Loucy (cell line): ENCODE measurements at regions not wholly inside any gene's neighbourhood (a gene's known extent, or its start where the extent isn't known, plus 50 kb on each side); places are given as distances from the start of the nearest gene placed in this dataset.
"Not testable (repeated sequence)": the region's sequence is repeated elsewhere in the genome, so short reads cannot be mapped to it uniquely, and the experiment has no call there.

ENCODE experiments used
- H2AFZ ChIP-seq: fragments of 200-600 bp; sonication (generic); 2 replicates; pipeline ENCODE4 v1.6.0; 2016; ENCODE audit warnings: antibody characterized with exemption, mild to moderate bottlenecking, low read length, moderate library complexity
- H3F3A ChIP-seq: fragments of 200-600 bp; 2 replicates; pipeline ENCODE4 v1.6.0; 2016; ENCODE audit warnings: antibody characterized with exemption, low read depth, mild to moderate bottlenecking
- H3K27me3 ChIP-seq: fragments of 200-600 bp; sonication (generic); 2 replicates; pipeline ENCODE4 v1.6.1; 2014; ENCODE audit warnings: low read length, mild to moderate bottlenecking; ENCODE audit not compliant: insufficient read depth, poor library complexity, severe bottlenecking
- H3K36me3 ChIP-seq: fragments of 200-600 bp; sonication (generic); 2 replicates; pipeline ENCODE4 v1.6.1; 2016; ENCODE audit warnings: low read length; ENCODE audit not compliant: insufficient read depth
- H3K4me1 ChIP-seq: fragments of 200-600 bp; sonication (generic); 2 replicates; pipeline ENCODE4 v1.5.1; 2014; ENCODE audit warnings: low read length, mild to moderate bottlenecking; ENCODE audit not compliant: insufficient read depth, poor library complexity, severe bottlenecking
- H3K4me2 ChIP-seq: fragments of 200-600 bp; sonication (generic); 2 replicates; pipeline ENCODE4 v1.6.0; 2014; ENCODE audit warnings: antibody characterized with exemption, low read length, low read depth, mild to moderate bottlenecking; ENCODE audit not compliant: poor library complexity, severe bottlenecking
- H3K4me3 ChIP-seq: fragments of 200-600 bp; sonication (generic); 2 replicates; pipeline ENCODE4 v1.5.1; 2014; ENCODE audit warnings: low read length, mild to moderate bottlenecking, mixed read lengths; ENCODE audit not compliant: poor library complexity, severe bottlenecking
- H3K79me2 ChIP-seq: fragments of 200-600 bp; sonication (generic); 2 replicates; pipeline ENCODE4 v1.6.1; 2014; ENCODE audit warnings: low read length; ENCODE audit not compliant: insufficient read depth
- H3K9ac ChIP-seq: fragments of 200-600 bp; sonication (generic); 2 replicates; pipeline ENCODE4 v1.6.0; 2014; ENCODE audit warnings: mild to moderate bottlenecking, low read depth, low read length, moderate library complexity; ENCODE audit not compliant: poor library complexity, severe bottlenecking
- H3K9me2 ChIP-seq: fragments of 200-600 bp; sonication (generic); replicated peaks from 2 replicates; pipeline ENCODE4 v1.6.1; 2016; ENCODE audit warnings: low read depth, low read length, mixed read lengths
- H3K9me3 ChIP-seq: fragments of 200-600 bp; sonication (generic); 2 replicates; pipeline ENCODE4 v1.6.1; 2014; ENCODE audit warnings: mild to moderate bottlenecking, antibody characterized with exemption, low read length, low read depth; ENCODE audit not compliant: insufficient read depth
- H4K20me1 ChIP-seq: fragments of 200-600 bp; sonication (generic); 2 replicates; pipeline ENCODE4 v1.6.0; 2014; ENCODE audit warnings: antibody characterized with exemption, low read length, mild to moderate bottlenecking; ENCODE audit not compliant: insufficient read depth, poor library complexity, severe bottlenecking
- EZH2phosphoT487 ChIP-seq: fragments of 200-600 bp; IDR thresholded peaks from 2 replicates; pipeline ENCODE4 v1.6.1; 2018; ENCODE audit warnings: antibody characterized with exemption, mild to moderate bottlenecking, moderate library complexity, borderline replicate concordance
- TF ChIP-seq, protein P1 (sequence below): fragments of 200-600 bp; sonication (generic); conservative IDR thresholded peaks from 2 replicates; pipeline ENCODE4 v1.5.1; 2014; ENCODE audit warnings: mild to moderate bottlenecking, antibody characterized with exemption, low read length

DNA sequence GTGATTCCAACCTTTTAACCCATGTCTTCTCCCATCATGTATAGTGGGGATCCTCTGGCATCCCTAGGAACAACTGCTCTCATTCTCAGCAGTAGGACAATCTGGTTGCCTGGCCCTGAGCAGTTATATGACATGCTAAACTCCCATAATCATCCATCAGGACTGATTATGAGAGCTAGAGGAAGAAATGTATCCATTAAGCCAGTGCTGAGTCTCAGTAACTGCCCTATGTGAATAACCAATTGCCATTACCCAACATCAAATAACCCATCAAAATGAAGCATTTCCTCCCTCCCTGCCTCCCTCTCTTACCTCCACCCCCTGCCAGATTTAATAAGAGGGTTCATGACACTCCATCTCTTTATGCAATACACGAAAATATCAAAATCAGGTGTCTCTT is 277.6 kb downstream of the NXPE2 start:
- H3K9ac ChIP-seq = no peak overlapping the region
- no peaks in the 10 kb centered on the region for H3K36me3 ChIP-seq
- H3K9me2 ChIP-seq = no peaks in the 10 kb centered on the region
- H3K4me1 ChIP-seq = no peaks in the 10 kb centered on the region
- no peaks in the 10 kb centered on the region for H3K9me3 ChIP-seq
- H3K4me3 ChIP-seq = no peak overlapping the region
- H4K20me1 ChIP-seq = no peaks in the 10 kb centered on the region
- H3K27me3 ChIP-seq = no peaks in the 10 kb centered on the region
- no peaks in the 10 kb centered on the region for H3F3A ChIP-seq
- H3K4me2 ChIP-seq = no peak overlapping the region
- no peaks in the 10 kb centered on the region for H3K79me2 ChIP-seq
- no peak overlapping the region for H2AFZ ChIP-seq
- TF ChIP-seq, protein P1, sequence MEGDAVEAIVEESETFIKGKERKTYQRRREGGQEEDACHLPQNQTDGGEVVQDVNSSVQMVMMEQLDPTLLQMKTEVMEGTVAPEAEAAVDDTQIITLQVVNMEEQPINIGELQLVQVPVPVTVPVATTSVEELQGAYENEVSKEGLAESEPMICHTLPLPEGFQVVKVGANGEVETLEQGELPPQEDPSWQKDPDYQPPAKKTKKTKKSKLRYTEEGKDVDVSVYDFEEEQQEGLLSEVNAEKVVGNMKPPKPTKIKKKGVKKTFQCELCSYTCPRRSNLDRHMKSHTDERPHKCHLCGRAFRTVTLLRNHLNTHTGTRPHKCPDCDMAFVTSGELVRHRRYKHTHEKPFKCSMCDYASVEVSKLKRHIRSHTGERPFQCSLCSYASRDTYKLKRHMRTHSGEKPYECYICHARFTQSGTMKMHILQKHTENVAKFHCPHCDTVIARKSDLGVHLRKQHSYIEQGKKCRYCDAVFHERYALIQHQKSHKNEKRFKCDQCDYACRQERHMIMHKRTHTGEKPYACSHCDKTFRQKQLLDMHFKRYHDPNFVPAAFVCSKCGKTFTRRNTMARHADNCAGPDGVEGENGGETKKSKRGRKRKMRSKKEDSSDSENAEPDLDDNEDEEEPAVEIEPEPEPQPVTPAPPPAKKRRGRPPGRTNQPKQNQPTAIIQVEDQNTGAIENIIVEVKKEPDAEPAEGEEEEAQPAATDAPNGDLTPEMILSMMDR = no peak
- TF ChIP-seq EZH2phosphoT487 = no peak

DNA sequence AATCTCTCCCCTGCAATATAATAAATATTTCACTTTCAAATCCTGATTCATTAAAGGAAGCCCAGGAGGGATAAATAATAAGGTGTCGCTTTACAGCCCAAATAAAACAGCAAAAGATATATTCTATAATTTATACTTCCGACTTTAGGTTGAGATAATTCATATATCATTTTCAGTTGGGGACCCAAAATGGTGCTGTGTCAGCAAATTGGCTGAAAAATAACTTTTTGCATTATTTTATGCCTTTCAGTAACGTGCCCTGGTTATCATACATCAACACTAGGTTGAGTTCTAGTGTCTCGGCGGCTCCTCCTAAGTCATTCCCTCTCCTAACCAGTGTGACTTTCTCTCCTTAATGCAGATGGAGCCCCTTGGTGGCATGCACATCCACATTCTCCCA is 278.2 kb downstream of the NXPE2 start:
- Histone ChIP-seq H3F3A (no peaks in the 10 kb centered on the region), H2AFZ (no peak overlapping the region), H3K36me3 (no peaks in the 10 kb centered on the region), H3K4me3 (no peak overlapping the region), H3K9me2 (no peaks in the 10 kb centered on the region), H3K27me3 (no peaks in the 10 kb centered on the region), H3K9me3 (no peaks in the 10 kb centered on the region), H3K4me1 (no peaks in the 10 kb centered on the region), H4K20me1 (no peaks in the 10 kb centered on the region), H3K79me2 (no peaks in the 10 kb centered on the region), H3K4me2 (no peak overlapping the region), H3K9ac (no peak overlapping the region)
- no peak for TF ChIP-seq EZH2phosphoT487
- TF ChIP-seq, protein P1 = no peak

DNA sequence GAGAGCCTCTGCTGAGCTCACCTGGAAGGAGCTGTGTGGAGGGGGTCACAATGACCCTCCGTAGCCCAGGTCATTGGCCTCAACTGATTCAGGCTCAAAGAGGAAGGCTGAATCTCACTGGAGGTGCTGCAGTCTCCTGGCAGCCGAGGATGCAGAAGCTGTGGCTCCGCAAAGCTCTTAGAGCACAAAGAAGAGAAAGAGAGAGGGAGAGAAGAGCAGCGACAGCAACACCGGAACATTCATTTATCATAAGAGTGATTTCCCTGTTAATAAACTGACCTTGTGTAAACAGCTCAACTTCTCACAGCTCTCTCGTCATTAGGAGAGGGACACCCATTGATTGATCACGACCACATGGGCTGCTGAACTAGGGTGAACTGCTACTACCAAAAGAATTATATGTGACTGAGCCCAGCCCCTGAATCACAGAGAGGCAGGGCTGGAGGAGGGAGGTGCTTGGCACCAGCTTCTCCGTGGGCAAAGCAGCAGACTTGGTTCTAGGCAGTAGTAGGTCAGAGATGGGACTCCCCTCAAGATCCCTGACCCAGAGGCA is 281.7 kb downstream of the NXPE2 start:
- no peaks in the 10 kb centered on the region for H3K27me3 ChIP-seq
- no peak for TF ChIP-seq EZH2phosphoT487
- TF ChIP-seq, protein P1 = no peak
- H3F3A ChIP-seq = no peaks in the 10 kb centered on the region
- no peaks in the 10 kb centered on the region for H3K9me3 ChIP-seq
- H2AFZ ChIP-seq = no peak overlapping the region
- no peaks in the 10 kb centered on the region for H4K20me1 ChIP-seq
- no peak overlapping the region for H3K4me2 ChIP-seq
- H3K79me2 ChIP-seq = no peaks in the 10 kb centered on the region
- no peak overlapping the region for H3K9ac ChIP-seq
- no peak overlapping the region for H3K4me3 ChIP-seq
- no peaks in the 10 kb centered on the region for H3K9me2 ChIP-seq
- H3K4me1 ChIP-seq = no peaks in the 10 kb centered on the region
- no peaks in the 10 kb centered on the region for H3K36me3 ChIP-seq

DNA sequence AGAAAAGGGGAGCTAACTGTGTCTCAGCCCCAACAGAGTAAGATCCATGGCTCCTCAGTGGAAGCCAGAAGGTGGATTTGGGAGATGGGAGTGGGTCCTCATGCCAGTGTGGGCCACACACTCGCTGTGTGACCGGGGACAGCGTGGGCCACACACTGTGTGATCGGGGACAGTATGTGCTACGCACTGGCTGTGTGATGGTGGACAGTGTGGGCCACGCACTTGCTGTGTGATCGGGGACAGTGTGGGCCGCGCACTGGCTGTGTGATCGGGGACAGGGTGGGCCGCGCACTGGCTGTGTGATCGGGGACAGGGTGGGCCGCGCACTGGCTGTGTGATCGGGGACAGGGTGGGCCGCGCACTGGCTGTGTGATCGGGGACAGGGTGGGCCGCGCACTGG is 282.5 kb downstream of the NXPE2 start:
- H3K9me3 ChIP-seq, H3K4me1 ChIP-seq, H3F3A ChIP-seq, H4K20me1 ChIP-seq, H3K36me3 ChIP-seq, H3K9me2 ChIP-seq, H3K27me3 ChIP-seq, H3K9ac ChIP-seq, H3K4me2 ChIP-seq, H2AFZ ChIP-seq, H3K4me3 ChIP-seq, H3K79me2 ChIP-seq: not testable (repeated sequence)
